Mucosa of descending colon (tissue), 3 donors: ENCODE measurements at regions not wholly inside any gene's neighbourhood (a gene's known extent, or its start where the extent isn't known, plus 50 kb on each side); places are given as distances from the start of the nearest gene placed in this dataset.

Source experiments
- ATAC-seq: fragments of 200-7000 bp; cut with Tn5 transposase; one replicate; pipeline ENCODE4 v1.9.1; 2020; ENCODE audit warnings: mild to moderate bottlenecking, moderate library complexity
- DNase-seq, 3 donors: peaks; one replicate each; pipeline ENCODE4 v3.0.0-alpha.2; 2020
- H3K36me3 ChIP-seq: fragments of 200-600 bp; one replicate; pipeline ENCODE4 v1.8.0; 2021; ENCODE audit warnings: low read depth, mild to moderate bottlenecking
- H3K4me1 ChIP-seq: fragments of 200-600 bp; one replicate; pipeline ENCODE4 v1.8.0; 2021; ENCODE audit warnings: low read depth, mild to moderate bottlenecking
- H3K4me3 ChIP-seq: fragments of 200-600 bp; one replicate; pipeline ENCODE4 v1.8.0; 2021; ENCODE audit warnings: mild to moderate bottlenecking
- H3K9me3 ChIP-seq: fragments of 200-600 bp; one replicate; pipeline ENCODE4 v1.8.0; 2021; ENCODE audit warnings: mild to moderate bottlenecking
- CTCF ChIP-seq: fragments of 200-600 bp; IDR thresholded peaks from one replicate; pipeline ENCODE4 v1.8.0; 2022; ENCODE audit warnings: antibody characterized with exemption, mild to moderate bottlenecking
- intact Hi-C, 2 donors: fragments of 100-400 bp; cut with DNase I in 1 of 2; cut with micrococcal nuclease in 1 of 2; formaldehyde crosslinking; loops; one replicate each; pipeline versions ENCODE4 v1.11.0 to v1.11.1; 2022; cut with DNase I, micrococcal nuclease
- donor health status: DM: no; HTN: no; CAD: no; lungs with moderate emphysema.
- donor health status: DM: no; HTN: no; CAD: no.
- donor health status: DM: no; HTN: yes; CAD: no.

- intact Hi-C loops: no loop called here
- Histone ChIP-seq H3K4me3 (no peak overlapping the region), H3K36me3 (no peaks in the 10 kb centered on the region), H3K4me1 (no peaks in the 10 kb centered on the region), H3K9me3 (peaks cover 2% of the 10 kb centered on the region)
- DNase-seq (no peak), ATAC-seq (no peak)
- TF ChIP-seq CTCF: no peak
Measured at GRCh38 chr18:60092073-60092472, 192.3 kb downstream of the PMAIP1 start.

- DNase-seq: no peak
- no peak for ATAC-seq
Measured at GRCh38 chr18:60090170-60090569, 190.4 kb downstream of the PMAIP1 start.

GRCh38 chr18:60082790-60083189, 183.0 kb downstream of the PMAIP1 start:
- DNase-seq (no peak), ATAC-seq (no peak)
- Histone ChIP-seq H3K36me3 (no peaks in the 10 kb centered on the region), H3K9me3 (no peaks in the 10 kb centered on the region), H3K4me3 (no peak overlapping the region), H3K4me1 (no peaks in the 10 kb centered on the region)
- intact Hi-C loops: no loop called here
- no peak for TF ChIP-seq CTCF

More at GRCh38 chr18:60090170-60090569, 190.4 kb downstream of the PMAIP1 start:
- intact Hi-C loops: no loop called here
- TF ChIP-seq CTCF: no peak
- Histone ChIP-seq H3K4me3 (no peak overlapping the region), H3K9me3 (peaks cover 2% of the 10 kb centered on the region), H3K36me3 (no peaks in the 10 kb centered on the region), H3K4me1 (no peaks in the 10 kb centered on the region)

- DNase-seq (no peak), ATAC-seq (no peak)
- TF ChIP-seq CTCF: no peak
- intact Hi-C loops: no loop called here
- no peaks in the 10 kb centered on the region for H3K4me1 ChIP-seq
- no peaks in the 10 kb centered on the region for H3K36me3 ChIP-seq
- H3K4me3 ChIP-seq: no peak overlapping the region
- no peaks in the 10 kb centered on the region for H3K9me3 ChIP-seq
Measured at GRCh38 chr18:60082282-60082681, 182.5 kb downstream of the PMAIP1 start.

- Histone ChIP-seq H3K4me1 (no peaks in the 10 kb centered on the region), H3K4me3 (no peak overlapping the region), H3K36me3 (no peaks in the 10 kb centered on the region), H3K9me3 (no peaks in the 10 kb centered on the region)
- intact Hi-C loops: no loop called here
- ATAC-seq: no peak
- no peak for DNase-seq
- TF ChIP-seq CTCF: no peak
Measured at GRCh38 chr18:60075477-60075876, 175.7 kb downstream of the PMAIP1 start.

GRCh38 chr18:60070631-60071030, 170.8 kb downstream of the PMAIP1 start:
- Histone ChIP-seq H3K4me1 (no peaks in the 10 kb centered on the region), H3K4me3 (no peak overlapping the region), H3K9me3 (no peaks in the 10 kb centered on the region), H3K36me3 (no peaks in the 10 kb centered on the region)
- intact Hi-C loops: no loop called here
- DNase-seq (no peak), ATAC-seq (no peak)
- TF ChIP-seq CTCF: no peak
